HG02870 (cell line): ENCODE measurements at regions not wholly inside any gene's neighbourhood (a gene's known extent, or its start where the extent isn't known, plus 50 kb on each side); places are given as distances from the start of the nearest gene placed in this dataset.

ENCODE experiments used
- ATAC-seq: cut with Tn5 transposase; IDR thresholded peaks from one replicate; pipeline ENCODE4 v1.9.1; 2021; ENCODE audit warnings: mild to moderate bottlenecking, moderate library complexity; ENCODE audit not compliant: unreplicated experiment

DNA sequence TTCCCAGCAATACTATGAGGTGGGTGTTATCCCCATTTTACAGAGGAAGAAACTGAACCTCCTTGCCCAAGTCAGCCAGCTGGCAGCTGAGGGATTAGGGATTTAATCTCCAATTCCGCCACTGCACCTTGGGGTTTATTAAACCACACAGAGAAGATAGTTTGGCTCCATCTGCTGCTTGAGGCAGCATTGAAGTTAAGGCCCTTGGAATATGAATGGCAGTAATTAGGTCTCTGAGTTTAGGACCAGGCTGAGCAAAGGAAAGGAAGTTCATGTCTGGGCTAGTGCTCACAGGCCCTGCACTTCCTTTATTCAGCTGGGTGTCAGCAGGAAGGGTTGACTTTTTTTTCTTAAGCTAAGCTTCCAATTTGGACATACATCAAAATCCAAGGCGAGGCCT is 86.9 kb upstream of the GDNF start:
- ATAC-seq: no peak

DNA sequence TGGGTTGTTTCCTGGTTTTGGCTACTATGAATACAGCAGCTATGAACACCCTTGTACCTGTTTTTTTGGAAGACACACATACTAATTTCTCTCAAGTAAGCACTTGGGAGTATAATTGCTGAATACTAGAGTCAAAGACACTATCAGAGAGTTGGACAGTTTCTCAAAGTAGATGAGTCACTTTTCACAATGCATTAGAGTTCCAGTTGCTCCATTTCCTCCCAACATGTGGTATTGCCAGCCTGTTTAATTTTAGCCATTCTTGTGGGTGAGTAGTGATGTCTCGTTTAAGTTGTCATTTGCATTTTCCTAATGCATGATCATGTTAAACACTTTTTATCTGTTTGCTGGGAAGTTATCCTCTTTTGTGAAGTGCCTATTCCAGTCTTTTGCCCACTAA is 81.6 kb upstream of the GDNF start:
- ATAC-seq: no peak

DNA sequence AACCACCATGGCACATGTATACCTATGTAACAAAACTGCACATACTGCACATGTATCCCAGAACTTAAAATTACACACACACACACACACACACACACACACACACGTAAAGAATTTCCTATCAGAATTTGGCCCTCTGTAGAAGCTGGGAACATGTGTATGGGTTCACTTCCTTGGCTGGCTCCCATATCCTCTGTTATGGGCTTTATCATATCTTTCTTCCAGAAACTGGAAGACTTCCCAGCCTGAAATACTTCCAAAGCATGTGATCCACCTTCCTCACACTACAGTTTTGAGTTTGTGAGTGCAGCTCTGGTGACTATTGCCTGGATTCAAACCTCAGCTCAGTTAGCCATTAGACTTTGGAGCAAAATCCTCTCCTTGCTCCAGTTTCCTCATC is 78.6 kb upstream of the GDNF start:
- ATAC-seq: no peak

DNA sequence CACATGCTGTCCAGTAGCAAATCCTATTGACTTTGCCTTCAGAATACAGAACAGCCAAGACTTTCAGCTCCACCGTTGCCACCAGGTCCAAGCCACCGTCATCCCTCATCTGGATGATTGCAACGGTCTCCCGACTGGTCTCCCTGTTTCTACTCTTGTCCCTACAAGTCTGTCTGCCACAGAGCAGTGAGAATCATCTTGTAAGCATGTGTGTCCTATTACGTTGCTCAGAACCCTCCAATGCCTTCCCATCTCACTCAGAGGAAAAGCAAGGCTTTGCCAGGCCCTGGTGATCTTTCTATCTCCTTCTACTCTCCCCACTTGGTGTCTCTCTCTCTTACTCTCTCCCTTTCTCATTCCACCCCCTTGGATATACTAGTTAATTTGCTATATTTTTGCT is 76.7 kb upstream of the GDNF start:
- no peak for ATAC-seq

DNA sequence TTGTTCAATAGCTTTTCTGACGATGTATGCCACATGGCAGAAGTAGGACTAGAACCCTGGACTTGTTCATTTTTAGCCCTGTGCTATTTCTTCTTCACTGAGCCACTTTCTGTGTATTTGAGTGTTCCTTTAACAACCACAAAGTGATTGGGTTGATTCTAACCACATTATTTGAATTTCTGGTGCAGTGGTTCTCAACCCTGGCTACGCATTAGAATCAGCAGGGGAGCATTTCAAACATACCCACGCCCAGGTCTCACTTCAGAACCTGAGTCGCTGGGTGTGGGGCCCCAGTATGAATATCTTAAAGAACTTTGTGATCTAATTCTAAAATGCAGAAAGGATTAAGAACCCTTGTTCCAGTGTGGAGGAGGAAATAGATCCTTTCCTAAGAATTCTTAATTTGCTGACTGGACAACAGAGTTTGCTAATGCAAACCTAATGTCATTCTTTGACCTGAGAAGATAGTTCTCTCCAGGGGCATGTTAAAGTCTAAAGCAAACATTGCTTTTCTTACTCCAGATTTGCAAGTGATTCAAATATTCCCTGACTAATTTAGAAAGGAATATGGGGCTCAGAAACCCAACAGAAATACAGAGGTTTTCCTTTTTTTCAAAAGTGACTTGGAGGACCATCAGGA is 75.4 kb upstream of the GDNF start:
- peak; percentile 93 for ATAC-seq

DNA sequence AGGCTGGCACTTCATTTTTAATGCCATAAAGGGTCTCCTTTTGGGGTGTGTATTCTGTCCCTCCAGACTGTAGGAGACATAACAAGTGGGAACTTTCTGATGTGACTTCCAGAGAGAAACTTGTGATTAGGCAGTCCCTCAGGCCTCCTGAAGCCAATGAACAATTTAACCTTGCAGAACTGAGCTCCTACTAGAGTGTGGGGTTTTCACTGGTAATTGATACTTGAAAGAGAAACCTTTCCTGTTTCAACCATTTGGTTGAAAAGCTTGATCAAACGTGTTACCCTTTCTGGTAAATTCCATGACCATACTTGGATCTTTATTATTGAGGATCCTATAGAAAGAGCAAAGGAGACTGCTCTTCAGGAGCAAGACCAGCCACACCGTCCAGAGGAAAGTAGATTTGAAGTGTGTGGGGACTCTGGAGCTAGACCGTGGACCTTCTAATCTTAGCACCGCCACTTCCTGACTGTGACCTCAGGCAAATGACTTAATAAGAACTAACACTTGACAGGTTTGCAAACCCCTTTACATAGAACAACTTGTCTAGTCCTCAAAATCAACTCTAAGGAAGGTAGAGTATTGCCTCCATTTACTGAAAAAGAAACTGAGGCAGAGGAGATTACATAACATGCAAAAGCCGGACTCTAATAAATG is 69.9 kb upstream of the GDNF start:
- ATAC-seq: peak; percentile 93

DNA sequence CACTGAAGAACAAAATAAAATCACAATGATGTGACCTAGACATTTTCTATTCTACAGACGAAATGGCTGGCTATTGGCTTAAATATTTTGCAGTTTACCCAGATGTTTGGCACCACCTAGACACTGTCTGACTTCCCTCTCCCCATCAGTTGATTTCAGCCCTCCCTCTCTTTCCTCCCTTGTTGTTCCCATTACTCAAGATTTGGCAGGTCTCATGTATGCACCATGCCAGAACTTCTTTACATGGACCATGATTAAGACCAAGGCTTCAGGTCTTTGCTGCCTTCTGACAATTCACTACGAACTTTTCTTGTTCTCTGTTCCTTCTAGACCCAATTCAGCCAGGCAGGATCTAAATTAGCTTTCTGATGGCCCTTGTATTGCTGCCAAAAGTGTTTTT is 66.6 kb upstream of the GDNF start:
- ATAC-seq: no peak

DNA sequence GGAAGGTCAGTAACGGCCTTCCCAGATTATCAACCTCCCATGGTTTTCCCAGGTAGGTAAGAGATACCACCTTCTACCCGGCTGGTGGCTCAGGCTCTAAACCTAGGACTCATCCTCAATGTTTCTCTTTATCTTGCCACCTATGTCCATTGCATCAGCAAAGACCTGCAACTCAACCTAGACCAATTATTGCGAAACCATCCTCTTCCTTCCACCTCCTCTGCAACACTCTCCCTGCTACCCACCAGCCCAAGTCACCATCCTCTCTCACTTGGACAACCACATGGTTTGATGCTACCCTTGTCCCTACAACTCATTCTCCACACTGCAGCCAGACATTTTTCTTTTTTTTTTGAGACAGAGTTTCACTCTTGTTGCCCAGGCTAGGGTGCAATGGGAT is 65.4 kb upstream of the GDNF start:
- no peak for ATAC-seq

DNA sequence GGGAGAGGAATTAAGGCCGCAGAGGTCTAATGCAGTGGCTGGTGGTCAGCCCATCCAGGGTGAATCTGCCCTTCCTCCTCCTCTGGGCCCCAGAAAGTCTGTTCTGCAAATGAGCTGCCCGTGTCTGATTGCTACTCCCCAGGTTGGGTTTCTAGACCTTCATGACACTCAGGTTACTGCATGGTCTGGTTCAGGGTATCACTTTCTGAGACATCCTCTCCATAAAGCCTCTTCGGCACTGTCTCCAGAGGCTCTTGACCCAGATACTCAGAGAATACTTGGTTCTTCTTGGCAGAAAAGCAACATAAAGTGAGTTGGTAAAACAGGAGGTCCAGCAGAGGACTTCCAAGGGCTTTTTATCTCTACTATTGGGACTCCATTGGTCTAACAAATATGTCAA is 62.5 kb upstream of the GDNF start:
- no peak for ATAC-seq

DNA sequence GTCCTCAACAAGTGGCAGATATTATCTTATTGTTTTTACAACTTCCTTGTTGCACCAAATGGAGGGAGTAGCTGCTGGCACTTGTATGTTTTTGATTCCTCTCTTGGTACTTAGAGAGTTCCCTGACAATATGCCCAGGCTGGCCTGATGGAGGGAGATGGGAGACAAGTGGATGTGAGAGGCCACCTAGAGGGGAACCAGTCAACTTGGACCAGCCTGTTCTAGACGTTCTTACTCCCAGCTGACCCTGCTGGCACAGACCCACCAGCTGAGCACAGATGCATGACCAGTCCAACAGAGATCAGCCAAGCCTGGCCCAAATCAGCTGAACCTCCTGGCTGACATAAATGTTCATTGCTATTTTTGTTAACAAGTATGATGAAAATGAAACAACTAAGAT is 60.9 kb upstream of the GDNF start:
- ATAC-seq: no peak

DNA sequence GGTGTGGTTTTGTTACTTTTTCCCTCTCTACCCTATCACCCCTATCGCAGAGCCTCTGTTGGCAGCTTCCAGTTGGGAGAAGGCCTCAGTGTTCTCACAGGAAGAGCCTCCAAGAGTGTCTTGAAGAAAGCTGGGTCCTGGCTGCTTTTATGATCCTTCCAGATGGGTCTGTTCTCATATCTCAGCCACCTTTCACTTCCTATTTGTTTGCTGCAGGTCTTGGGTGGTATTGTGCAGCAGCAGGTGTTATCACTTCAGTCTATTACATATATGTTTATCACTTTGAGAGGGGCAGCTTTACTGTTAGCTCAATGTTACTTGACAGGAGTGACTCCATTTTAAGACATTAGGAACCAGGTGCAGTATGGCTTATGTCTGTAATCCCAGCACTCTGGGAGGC is 59.2 kb upstream of the GDNF start:
- peak; percentile 76 for ATAC-seq

DNA sequence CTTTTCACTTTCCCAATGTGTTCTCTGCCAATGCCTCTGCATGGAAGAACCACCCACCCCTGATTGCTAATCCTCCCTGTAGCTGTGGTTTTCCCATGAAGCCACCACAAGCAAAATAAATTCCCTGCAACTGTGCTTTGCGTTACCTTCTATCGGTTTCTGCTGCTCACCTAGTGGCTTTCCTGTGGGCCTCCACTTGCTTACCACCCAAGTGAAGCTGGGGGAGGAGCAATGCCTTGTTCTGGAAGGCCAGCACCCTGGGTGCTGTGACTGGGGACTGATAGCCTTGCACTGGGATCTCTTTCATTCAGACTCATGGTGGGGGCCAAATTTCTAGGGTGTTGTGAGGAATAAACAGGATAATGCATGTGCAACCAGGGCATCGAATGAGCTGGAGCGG is 56.3 kb upstream of the GDNF start:
- no peak for ATAC-seq

DNA sequence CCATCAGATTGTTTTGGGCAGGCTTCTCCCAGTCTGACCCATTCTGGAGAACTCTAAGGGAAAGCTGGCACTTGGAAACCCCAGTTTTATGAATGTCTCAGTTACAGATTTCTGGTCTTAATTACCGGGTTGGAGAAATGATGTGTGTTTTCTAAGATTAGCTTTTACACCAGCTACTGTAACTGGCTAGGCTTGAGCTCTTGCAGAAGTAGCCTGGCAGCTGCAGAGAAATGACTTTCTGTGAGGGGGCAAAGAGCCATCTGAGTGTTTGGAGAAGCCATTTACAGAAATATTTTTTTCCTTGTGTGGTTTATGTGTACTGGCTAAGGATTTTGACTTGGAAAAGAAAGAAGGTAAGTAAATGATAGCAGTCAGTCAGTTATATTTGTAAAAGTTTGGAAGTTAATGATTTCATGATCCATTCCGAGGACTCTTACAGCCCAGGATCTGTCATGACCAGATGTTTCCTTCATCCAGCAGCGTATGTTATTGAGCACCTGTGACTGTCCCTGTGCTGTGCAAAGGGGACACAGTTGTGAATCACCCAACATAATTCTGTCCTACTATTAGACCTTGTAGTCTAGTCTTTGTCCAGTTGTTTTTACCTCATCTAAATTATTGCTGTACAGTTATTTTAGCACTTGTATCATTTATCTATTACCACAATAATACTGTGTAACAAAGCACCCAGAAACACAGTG is 53.7 kb upstream of the GDNF start:
- no peak for ATAC-seq

DNA sequence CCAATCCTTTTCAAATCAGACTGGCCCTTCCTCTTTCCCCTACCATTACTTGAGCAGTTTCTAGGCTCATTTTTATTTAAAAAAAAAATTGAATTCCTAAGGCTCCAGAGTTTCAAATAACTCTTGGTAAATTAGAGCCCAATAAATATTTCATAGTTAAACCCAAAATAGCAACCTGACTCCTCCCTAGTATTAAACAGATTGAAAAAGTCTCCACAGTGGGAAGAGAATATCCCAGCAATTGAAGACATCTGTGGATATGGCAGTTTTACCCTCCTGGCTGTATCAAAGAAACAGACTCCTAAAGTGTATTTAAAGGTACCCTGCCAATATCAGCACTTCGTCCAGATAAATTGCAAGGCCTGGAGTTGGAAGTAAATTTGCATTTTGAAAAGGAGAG is 52.7 kb upstream of the GDNF start:
- ATAC-seq: no peak

DNA sequence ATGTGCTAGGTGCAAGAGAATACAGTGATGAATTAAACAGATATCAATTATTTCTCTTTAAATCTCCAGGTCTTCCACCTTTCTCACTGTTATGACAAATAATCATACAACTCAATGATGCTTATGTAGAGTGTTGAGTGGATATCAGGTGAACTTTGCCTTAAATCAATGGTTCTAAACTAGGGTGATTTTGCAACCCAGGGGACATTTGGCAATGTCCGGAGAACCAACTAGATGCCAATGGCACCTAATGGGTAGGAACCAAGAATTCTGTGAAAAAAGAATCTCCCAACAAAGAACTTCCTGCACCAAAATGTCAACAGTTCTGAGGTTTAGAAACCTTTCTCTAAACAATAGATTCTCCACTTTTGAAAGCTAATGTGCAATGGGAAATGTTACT is 52.0 kb upstream of the GDNF start:
- no peak for ATAC-seq

DNA sequence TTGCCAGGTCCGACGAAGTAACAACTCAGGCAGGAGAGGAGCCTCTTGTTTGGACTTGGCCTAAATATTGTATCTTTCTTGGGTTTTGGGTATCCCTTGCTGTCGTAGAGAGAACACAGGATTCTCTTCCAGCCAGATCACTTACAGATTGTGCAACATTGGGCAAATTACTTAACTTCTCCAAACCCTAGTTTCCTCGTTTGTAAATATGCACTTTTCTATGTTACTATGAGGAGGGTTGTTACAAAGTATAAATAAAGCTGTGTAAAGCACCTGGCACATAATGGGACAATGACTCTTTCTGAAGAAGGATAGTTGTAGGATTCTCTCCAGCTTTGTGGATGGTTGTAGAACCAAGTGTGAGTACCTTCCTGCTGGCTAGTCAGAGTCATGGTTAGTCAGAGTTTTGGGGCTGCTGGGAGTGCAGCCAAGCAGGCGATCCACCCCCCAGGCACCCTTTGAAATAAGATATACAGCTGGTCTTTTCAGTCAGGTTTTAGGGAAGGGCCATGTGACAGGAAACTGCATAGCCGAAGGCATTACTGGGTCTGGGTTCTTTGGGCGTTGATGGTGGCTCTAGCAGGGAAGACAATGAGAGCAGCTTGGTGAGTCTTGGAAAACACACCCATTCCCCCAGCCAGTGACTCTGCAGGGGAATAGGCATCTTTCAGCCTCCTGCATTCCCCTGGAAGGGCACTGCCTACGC is 49.9 kb upstream of the GDNF start:
- no peak for ATAC-seq
